Keratinocyte (primary cell): ENCODE measurements at regions not wholly inside any gene's neighbourhood (a gene's known extent, or its start where the extent isn't known, plus 50 kb on each side); places are given as distances from the start of the nearest gene placed in this dataset.

Source experiments
- DNase-seq: peaks from one replicate; pipeline ENCODE4 v3.0.0-alpha.2; 2011; ENCODE audit warnings: low read depth, missing footprints, low spot score
- FAIRE-seq: peaks from 2 replicates; lab custom pipeline; 2011; peaks lifted over from hg19 to GRCh38; lab: Jason Lieb, UNC
- H2AFZ ChIP-seq: 2 replicates; pipeline ENCODE4 v1.6.0; 2012; ENCODE audit warnings: low read length, control low read depth, inconsistent platforms; ENCODE audit not compliant: control insufficient read depth
- H3K27ac ChIP-seq: 2 replicates; pipeline ENCODE4 v1.5.1; 2011; ENCODE audit warnings: low read length; ENCODE audit not compliant: control insufficient read depth, insufficient read depth
- H3K27me3 ChIP-seq: 3 replicates; pipeline ENCODE4 v1.6.0; 2011; ENCODE audit warnings: low read length; ENCODE audit not compliant: control insufficient read depth, insufficient read depth; ENCODE audit errors: extremely low read depth
- H3K36me3 ChIP-seq, 2 experiments: 2 replicates in 1 of 2; 3 replicates in 1 of 2; pipeline ENCODE4 v1.5.1; 2011; ENCODE audit warnings: low read length in 2 of 2, mild to moderate bottlenecking in 1 of 2; ENCODE audit not compliant: control insufficient read depth in 2 of 2, insufficient read depth in 2 of 2; ENCODE audit errors: extremely low read depth in 1 of 2
- H3K4me1 ChIP-seq: 3 replicates; pipeline ENCODE4 v1.5.1; 2011; ENCODE audit warnings: low read length; ENCODE audit not compliant: control insufficient read depth, insufficient read depth; ENCODE audit errors: extremely low read depth
- H3K4me2 ChIP-seq: 3 replicates; pipeline ENCODE4 v1.6.0; 2011; ENCODE audit warnings: low read depth, low read length; ENCODE audit not compliant: control insufficient read depth, insufficient read depth; ENCODE audit errors: extremely low read depth
- H3K4me3 ChIP-seq, 3 experiments: fragments of 200-600 bp in 1 of 3; sonication (generic) in 1 of 3; 2 replicates in 2 of 3; 3 replicates in 1 of 3; pipeline ENCODE4 v1.5.1; 2011 to 2016; ENCODE audit warnings: low read length in 3 of 3, mild to moderate bottlenecking in 3 of 3, control low read depth in 2 of 3, inconsistent platforms in 1 of 3, low read depth in 1 of 3, mixed read lengths in 1 of 3, mixed run types in 1 of 3, moderate library complexity in 1 of 3; ENCODE audit not compliant: control insufficient read depth in 2 of 3, insufficient read depth in 2 of 3; ENCODE audit errors: extremely low read depth in 1 of 3
- H3K79me2 ChIP-seq: 2 replicates; pipeline ENCODE4 v1.6.0; 2012; ENCODE audit warnings: low read length; ENCODE audit not compliant: control insufficient read depth, insufficient read depth
- H3K9ac ChIP-seq: 3 replicates; pipeline ENCODE4 v1.6.0; 2011; ENCODE audit warnings: low read length; ENCODE audit not compliant: control insufficient read depth, insufficient read depth; ENCODE audit errors: extremely low read depth
- H3K9me1 ChIP-seq: 3 replicates; pipeline ENCODE4 v1.6.0; 2011; ENCODE audit warnings: low read length; ENCODE audit not compliant: control insufficient read depth, insufficient read depth; ENCODE audit errors: extremely low read depth
- H3K9me3 ChIP-seq: 2 replicates; pipeline ENCODE4 v1.5.1; 2012; ENCODE audit warnings: low read depth, low read length; ENCODE audit not compliant: control insufficient read depth
- H4K20me1 ChIP-seq: 3 replicates; pipeline ENCODE4 v1.6.0; 2011; ENCODE audit warnings: low read length; ENCODE audit not compliant: control insufficient read depth, insufficient read depth; ENCODE audit errors: extremely low read depth
- CTCF ChIP-seq, 3 experiments: IDR thresholded peaks in 1 of 3; conservative IDR thresholded peaks in 1 of 3; optimal IDR thresholded peaks in 1 of 3; 2 replicates in 2 of 3; 3 replicates in 1 of 3; pipeline versions ENCODE3 to v1.5.1; 2011; ENCODE audit warnings: low read length in 3 of 3, mild to moderate bottlenecking in 3 of 3, moderate library complexity in 2 of 3, control low read depth in 1 of 3, inconsistent platforms in 1 of 3; ENCODE audit not compliant: insufficient read depth in 2 of 3; ENCODE audit errors: extremely low read depth in 1 of 3
- EZH2 ChIP-seq: IDR thresholded peaks from one replicate; pipeline ENCODE4 v1.6.1; 2012; ENCODE audit warnings: inconsistent platforms, mild to moderate bottlenecking, low read length, moderate library complexity
- dilution Hi-C: fragments of 300-500 bp; cut with MboI; formaldehyde crosslinking; loops from one replicate; pipeline ENCODE4 v1.7.0; 2020; ENCODE audit warnings: low sequenced_read_pairs; ENCODE audit not compliant: extremely low pct_ligation_motif_present

- FAIRE-seq, result no peak
These were observed 633.8 kb downstream of the IGSF11 start for GRCh38 chr3:118400886-118401285.

GRCh38 chr3:118401887-118402286, 632.8 kb downstream of the IGSF11 start:
- Histone ChIP-seq H3K79me2 (no peaks in the 10 kb centered on the region), H3K9me3 (no peaks in the 10 kb centered on the region), H3K9ac (no peak overlapping the region), H2AFZ (no peak overlapping the region), H3K9me1 (no peaks in the 10 kb centered on the region), H3K4me1 (no peaks in the 10 kb centered on the region), H3K4me3 (no peak overlapping the region), H3K27ac (no peak overlapping the region), H4K20me1 (no peaks in the 10 kb centered on the region), H3K4me2 (no peak overlapping the region), H3K36me3 (no peaks in the 10 kb centered on the region), H3K27me3 (no peaks in the 10 kb centered on the region)
- dilution Hi-C loops, result no loop called here
- TF ChIP-seq EZH2, result no peak
- TF ChIP-seq CTCF (optimal IDR thresholded peaks at IDR 0.05 in 1 of 3, IDR thresholded peaks at IDR 0.05 in 1 of 3, conservative IDR thresholded peaks at IDR 0.05 in 1 of 3; ENCODE audit: extremely low read depth in 1 of 3, insufficient read depth in 2 of 3, low read length in 3 of 3), result no peak
- FAIRE-seq (no peak), DNase-seq (no peak)

More at GRCh38 chr3:118400886-118401285, 633.8 kb downstream of the IGSF11 start:
- dilution Hi-C loops, result no loop called here
- Histone ChIP-seq H3K27me3 (no peaks in the 10 kb centered on the region), H3K27ac (no peak overlapping the region), H3K4me2 (no peak overlapping the region), H3K9ac (no peak overlapping the region), H3K36me3 (no peaks in the 10 kb centered on the region), H3K4me1 (no peaks in the 10 kb centered on the region), H3K9me3 (no peaks in the 10 kb centered on the region), H3K9me1 (no peaks in the 10 kb centered on the region), H2AFZ (no peak overlapping the region), H4K20me1 (no peaks in the 10 kb centered on the region), H3K4me3 (no peak overlapping the region), H3K79me2 (no peaks in the 10 kb centered on the region)
- no peak for TF ChIP-seq CTCF (optimal IDR thresholded peaks at IDR 0.05 in 1 of 3, IDR thresholded peaks at IDR 0.05 in 1 of 3, conservative IDR thresholded peaks at IDR 0.05 in 1 of 3; ENCODE audit: extremely low read depth in 1 of 3, insufficient read depth in 2 of 3, low read length in 3 of 3)
- no peak for TF ChIP-seq EZH2
- DNase-seq, result no peak
